WTC11 (cell line): ENCODE measurements at regions not wholly inside any gene's neighbourhood (a gene's known extent, or its start where the extent isn't known, plus 50 kb on each side); places are given as distances from the start of the nearest gene placed in this dataset.

Experiments
- CREB1 ChIP-seq: sonication (generic); formaldehyde crosslinking; IDR thresholded peaks from 2 replicates; pipeline ENCODE4 v1.8.0; 2023; ENCODE audit warnings: mild to moderate bottlenecking, missing genetic modification reagents
- CTCF ChIP-seq: fragments of 200-600 bp; IDR thresholded peaks from 2 replicates; pipeline ENCODE4 v1.8.0; 2022; ENCODE audit warnings: antibody characterized with exemption
- E2F4 ChIP-seq: sonication (generic); formaldehyde crosslinking; IDR thresholded peaks from 2 replicates; pipeline ENCODE4 v1.8.1; 2022; ENCODE audit warnings: low read depth, mild to moderate bottlenecking, moderate library complexity, missing genetic modification reagents, borderline replicate concordance
- ETV6 ChIP-seq: sonication (generic); formaldehyde crosslinking; IDR thresholded peaks from 2 replicates; pipeline ENCODE4 v1.8.1; 2022; ENCODE audit warnings: mild to moderate bottlenecking, missing genetic modification reagents
- PREB ChIP-seq: sonication (generic); formaldehyde crosslinking; IDR thresholded peaks from 2 replicates; pipeline ENCODE4 v1.8.1; 2022; ENCODE audit warnings: mild to moderate bottlenecking, missing genetic modification reagents, moderate library complexity, borderline replicate concordance
- SP1 ChIP-seq: sonication (generic); formaldehyde crosslinking; conservative IDR thresholded peaks from 2 replicates; pipeline ENCODE4 v1.8.1; 2022; ENCODE audit warnings: missing genetic modification reagents

GRCh38 chr9:517993-518392 lies 303.3 kb downstream of the DOCK8 start:
- TF ChIP-seq PREB (CRISPR knock-in tag) = no peak
- TF ChIP-seq E2F4 (CRISPR knock-in tag) = no peak
- TF ChIP-seq SP1 (CRISPR knock-in tag) = no peak
- no peak for TF ChIP-seq CTCF
- TF ChIP-seq ETV6 (CRISPR knock-in tag) = no peak
- TF ChIP-seq CREB1 = no peak
